HG03064 (cell line): ENCODE measurements at regions not wholly inside any gene's neighbourhood (a gene's known extent, or its start where the extent isn't known, plus 50 kb on each side); places are given as distances from the start of the nearest gene placed in this dataset.

Experiments used
- ATAC-seq: cut with Tn5 transposase; IDR thresholded peaks from one replicate; pipeline ENCODE4 v1.9.1; 2021; ENCODE audit warnings: low read depth; ENCODE audit not compliant: unreplicated experiment

GRCh38 chr13:78428646-78429045 lies 174.7 kb downstream of the POU4F1 start:
- ATAC-seq = no peak

DNA sequence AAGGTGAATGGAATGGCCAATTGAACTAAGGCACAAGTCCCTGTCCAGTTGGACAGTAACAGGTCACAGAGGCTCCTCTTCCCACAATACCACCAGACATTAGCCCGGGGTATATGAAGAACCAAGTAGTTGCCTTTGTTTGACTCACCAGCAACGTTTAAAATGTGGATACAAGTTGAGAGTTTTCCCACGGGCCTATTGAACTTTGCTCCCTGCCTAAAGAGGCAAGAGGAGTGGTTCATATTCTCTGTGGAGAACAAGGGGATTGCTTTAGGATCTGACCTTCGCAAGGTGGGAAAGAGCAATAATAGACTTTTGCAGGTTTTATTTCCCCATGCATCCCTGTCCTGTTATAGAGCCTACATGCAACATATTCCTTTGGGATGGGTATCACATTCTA lies 177.2 kb downstream of the POU4F1 start:
- no peak for ATAC-seq

GRCh38 chr13:78420814-78421213 lies 182.5 kb downstream of the POU4F1 start:
- peak; percentile 76 for ATAC-seq

DNA sequence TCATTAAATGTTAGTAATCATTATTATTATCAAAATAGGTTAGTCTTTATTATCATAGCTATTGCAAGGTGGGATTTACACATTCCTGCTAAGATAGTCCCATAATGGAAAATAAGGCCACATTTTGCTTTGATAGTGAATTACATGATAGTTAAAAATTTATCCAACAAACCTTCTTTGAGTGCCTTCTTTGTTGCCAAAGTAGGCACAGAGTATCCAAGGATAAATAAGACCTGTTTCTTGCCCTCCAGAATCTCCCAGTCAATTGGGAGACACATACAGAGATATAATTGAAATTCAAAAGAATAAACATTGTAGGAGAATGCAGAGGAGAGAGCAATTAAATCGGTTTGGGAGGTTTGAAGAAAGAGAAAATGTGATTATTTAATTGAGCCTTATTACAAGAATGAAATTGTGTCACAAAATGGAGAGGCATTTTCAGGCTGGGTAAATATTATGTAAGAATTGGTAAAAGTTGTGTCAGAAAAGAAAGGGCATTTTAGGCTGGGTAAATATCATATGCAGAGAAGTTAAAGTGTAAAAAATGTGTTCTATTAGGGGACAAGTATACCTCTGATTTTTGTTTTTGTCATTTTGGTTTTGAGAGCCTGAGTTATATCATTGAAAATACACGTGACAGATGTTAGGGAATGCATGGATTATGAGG lies 189.3 kb downstream of the POU4F1 start:
- no peak for ATAC-seq

- no peak for ATAC-seq
These were observed 192.5 kb downstream of the POU4F1 start for GRCh38 chr13:78410847-78411246.

- no peak for ATAC-seq
These were observed 193.2 kb downstream of the POU4F1 start for GRCh38 chr13:78410164-78410563.

GRCh38 chr13:78409172-78409571 lies 194.2 kb downstream of the POU4F1 start:
- ATAC-seq = no peak

DNA sequence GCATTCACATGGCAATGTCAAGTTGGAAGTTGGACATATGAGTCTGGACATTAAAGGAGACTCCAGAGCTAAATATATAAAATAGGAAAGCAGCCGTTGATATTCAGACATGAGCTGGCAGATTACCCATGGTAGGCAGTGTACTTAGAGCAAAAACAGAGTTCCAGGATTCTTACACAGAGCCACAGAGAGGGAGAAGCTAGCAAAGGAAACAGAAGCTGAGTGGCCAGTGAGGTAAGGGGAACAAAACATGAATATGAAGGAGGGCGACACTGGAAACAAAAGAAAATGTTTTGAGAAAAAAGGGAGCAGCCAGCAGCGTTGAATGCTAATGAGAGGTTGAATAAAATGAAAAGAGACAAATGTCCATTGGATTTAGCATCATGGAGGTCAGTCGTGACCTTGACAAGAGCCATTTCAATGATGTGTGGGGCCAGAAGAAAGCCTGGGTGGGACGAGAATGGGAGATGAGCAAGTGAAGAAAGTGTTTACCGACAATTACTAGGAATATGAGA lies 198.4 kb downstream of the POU4F1 start:
- no peak for ATAC-seq

DNA sequence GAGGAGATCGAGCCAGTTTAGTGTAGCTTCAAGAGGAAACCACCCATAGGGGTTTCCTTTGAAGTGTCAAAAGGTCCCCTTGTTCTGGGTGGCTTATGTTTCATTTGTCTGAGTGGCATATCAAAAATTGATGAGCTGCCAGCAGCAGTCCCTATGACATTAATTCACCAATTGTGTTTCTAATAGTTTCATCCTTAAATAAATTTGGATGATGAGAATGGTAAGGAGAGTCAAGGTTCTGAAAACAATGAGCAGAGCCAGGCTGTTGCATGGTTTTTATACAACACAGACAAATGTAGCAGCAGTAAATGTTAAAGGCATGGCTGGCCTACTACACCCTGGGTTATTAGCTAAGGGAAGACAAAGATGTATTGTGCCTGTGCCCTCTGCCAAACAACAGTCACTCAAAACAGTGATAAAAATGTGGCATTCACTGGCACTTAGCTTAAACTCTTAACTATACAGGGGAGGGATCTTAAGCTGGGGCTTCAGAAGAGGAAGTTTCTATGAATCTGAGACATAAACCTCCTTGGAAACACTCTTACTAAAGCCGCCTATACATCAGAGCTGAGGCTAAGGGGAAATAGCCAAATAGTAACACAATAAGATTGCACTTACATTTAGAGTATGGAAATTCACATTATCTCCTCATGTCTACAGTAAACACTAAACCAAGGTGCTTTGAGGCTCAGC lies 200.5 kb downstream of the POU4F1 start:
- no peak for ATAC-seq

DNA sequence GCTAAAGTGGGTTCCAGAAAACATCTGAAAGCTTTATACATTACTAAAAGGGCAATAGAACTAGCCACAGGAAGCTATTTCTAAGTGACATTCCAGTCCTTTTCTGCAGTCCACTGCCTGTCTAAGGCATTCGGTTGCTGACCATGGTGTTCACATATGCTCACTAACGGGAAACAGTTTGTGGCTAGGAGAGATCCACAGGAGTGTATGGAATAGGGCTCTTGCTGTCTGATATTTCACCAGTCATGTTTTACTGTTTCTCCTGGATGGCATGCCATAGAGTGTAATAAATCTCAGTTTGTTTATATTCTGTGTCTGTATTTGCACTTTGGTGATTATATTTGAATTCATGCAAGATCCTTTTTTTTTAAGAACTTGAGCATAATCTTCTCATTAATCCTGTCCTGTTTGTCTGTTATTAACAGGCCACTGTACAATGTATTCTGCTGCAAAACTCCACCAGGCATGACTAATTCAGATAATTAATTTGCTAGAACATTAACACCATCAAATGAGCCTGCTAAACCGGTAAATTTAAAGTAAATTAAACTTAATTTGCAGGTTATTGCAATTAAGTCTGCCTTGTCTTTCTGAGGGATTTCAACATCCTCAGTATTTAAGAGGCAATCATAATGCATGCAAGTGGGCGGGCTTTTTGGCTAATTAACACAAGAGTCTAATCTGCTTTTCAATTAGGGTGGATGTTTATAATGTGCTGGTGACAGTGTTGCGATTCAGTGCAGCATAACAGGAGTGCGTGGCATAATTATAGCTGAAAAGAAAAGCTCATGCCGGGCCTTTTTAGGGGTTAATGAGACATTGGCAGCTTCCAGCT lies 201.3 kb downstream of the POU4F1 start:
- no peak for ATAC-seq

- peak; percentile 96 for ATAC-seq
These were observed 204.5 kb downstream of the POU4F1 start for GRCh38 chr13:78398743-78399410.

DNA sequence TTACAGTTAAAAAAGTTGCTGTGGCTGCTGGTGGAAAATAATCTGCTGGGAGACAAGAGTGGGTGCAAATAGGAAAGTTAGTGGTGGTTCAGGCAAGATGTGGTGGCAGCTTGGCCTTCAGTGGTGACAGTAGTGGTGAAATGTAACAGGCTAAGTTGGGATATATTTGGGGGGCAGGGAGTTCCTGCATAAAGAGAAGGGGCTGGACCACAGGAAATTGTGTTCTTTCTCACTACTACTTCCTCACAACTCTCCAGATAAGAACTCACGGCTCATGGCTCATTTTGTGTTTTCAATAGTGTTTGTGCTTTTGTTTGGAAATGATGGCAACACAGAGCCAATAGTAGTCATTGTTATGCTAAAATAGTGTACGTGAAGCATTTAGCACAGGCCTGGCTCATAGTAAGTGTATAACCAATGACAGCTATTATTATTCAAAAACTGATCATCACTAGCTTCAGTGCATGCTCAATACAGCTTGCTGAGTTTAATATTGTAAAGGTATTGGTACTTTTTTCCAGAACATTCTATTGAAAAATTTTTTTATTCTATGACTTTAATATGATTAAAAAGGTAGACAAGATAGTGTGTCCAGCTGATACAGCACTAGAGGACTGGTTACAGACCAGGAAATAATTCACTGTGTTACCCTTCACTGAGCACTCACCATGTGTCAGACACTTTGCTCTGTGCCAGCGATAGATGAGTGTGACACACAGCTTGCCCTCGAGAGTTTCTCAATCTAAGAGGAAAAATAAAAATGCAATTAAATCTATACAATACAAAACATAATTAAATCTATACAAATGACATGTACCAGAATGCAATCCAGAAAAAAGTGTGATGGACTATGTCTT lies 209.8 kb downstream of the POU4F1 start:
- no peak for ATAC-seq

DNA sequence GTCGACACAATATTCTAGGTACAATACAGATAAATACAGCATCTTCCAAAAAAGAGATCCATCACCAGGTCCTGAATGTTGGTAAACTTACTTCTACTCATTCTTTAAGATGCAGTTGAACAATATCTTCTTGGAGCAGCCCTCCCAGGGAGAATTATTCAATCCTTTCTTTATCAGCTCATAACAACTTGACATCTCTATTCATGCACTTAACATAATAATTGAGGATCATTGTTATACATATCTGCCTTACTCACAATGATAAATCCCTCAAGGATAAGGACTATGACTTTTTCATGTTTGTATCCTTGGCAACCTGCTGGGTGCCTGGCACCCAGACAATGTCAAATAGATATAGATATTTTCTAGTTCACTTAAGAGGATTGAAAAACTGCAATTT lies 219.5 kb downstream of the POU4F1 start:
- no peak for ATAC-seq

DNA sequence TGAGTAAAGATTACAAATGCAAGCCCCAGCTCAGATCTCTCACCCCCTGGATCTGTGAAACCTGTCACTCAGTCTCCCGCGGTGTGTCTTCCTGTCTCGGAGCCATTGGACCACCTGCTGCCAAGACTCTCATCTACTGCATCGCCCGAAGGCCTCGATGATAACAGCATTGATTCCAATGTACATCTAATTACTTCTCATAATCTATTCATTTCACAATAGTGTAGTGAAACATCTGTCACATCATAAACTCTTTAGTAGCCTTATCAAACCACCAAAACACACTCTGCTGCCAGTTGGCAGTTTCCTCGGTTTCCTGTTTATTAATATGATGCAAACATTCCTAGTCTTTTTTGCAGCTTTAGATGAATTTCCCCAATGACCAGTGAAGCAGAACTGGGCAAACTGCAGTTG lies 220.3 kb downstream of the POU4F1 start:
- no peak for ATAC-seq

DNA sequence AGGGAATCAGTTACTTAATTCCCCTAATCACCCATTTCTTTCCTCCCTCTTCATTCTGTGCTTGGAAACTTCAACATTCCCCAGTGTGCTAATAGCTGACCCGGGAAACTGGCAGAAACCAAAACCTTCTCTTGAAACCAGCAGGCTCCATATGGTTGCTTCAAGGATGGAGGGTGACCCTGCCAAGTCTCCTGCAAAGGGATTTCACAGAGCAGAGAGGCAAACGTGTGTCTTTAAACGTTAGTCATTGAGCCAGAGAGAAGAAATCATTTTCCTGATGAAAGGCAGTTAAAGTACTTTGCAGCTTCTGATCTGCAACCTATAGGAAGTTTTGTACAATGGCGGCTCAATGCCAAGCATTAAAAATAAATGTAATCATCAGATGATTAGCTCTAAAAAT lies 220.9 kb downstream of the POU4F1 start:
- ATAC-seq = no peak

GRCh38 chr13:78376822-78377221 lies 226.5 kb downstream of the POU4F1 start:
- ATAC-seq = no peak

DNA sequence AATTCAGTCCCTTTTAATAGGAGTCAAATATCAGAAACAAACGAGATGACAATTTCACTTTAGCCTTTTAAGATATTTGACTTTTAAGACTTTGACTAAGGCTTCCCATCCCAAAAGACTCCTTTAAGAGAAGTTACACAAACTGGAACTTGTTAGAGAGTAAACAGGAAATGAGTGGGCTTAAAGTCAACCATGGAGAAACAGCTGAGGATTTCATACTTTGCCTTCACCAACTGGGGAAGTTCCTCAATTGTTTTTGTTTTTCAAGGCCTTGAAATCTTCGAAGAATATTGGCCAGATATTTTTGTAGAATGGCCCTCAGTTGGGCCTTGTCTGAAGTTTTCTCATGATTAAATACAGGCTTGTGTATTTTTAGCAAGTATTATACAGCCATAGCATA lies 227.3 kb downstream of the POU4F1 start:
- no peak for ATAC-seq

- no peak for ATAC-seq
These were observed 230.8 kb downstream of the POU4F1 start for GRCh38 chr13:78372581-78372980.

DNA sequence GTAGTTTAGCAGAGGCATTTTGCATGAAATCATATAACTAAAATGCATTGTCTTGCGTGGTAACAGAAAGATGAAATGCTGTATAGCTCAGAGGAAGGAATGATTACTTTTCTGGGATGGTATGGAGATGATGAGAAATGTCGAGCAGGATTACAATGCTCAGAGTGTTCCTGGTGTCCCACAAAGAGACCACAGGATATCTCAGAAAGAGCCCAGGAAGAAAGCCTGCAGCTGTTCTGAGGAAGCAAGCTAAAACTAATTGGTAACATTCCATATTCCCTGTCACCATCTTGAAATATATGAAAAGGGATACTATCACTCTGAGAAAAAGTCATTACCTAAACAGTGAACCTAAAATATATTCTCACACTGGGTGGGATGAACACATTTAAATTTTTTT lies 233.1 kb downstream of the POU4F1 start:
- ATAC-seq = no peak

DNA sequence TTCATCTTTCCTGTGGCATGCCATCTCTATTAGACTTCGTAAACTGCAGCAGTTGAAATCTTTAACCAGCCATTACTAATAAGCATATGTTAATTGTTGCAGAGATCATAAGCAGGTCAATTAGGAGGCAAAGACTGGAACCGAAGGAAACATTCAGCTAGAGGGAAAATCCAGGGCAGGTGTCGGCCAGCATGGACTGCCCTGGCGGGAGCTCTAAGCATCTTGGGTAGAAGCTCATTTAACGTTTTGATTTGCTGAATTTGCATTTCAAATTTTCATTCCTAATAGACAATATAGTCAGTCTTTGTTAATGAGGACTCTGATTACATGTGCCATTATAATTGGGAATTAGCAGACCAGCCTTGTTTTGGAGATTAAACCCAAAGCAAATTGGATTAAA lies 238.6 kb downstream of the POU4F1 start:
- ATAC-seq = no peak
